ENCODE measurements at regions not wholly inside any gene's neighbourhood (a gene's known extent, or its start where the extent isn't known, plus 50 kb on each side); places are given as distances from the start of the nearest gene placed in this dataset.
"Not testable (repeated sequence)": the region's sequence is repeated elsewhere in the genome, so short reads cannot be mapped to it uniquely, and the experiment has no call there.

DNA sequence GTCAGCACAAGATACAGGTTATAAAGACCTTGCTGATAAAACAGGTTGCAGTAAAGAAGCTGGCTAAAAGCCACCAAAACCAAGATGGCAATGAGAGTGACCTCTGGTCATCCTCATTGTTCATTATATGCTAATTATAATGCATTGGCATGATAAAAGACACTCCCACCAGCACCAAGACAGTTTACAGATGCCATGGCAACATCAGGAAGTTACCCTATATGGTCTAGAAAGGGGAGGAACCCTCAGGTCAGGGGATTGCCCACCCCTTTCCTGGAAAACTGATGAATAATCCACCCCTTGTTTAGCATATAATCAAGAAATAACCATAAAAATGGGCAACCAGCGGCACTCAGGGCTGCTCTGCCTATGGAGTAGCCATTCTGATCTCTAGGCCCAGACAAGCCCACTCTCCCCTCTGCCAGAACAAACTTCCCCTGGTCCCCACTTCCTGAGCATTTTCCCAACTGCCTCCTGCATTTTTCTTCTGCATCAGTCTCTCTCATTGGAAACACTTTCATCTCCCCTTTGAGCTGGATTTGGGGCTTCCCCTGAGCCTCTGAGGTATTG, 215.3 kb upstream of the SDK2 start:
- not testable (repeated sequence) for TF ChIP-seq CTCF (conservative IDR thresholded peaks at IDR 0.05; ENCODE audit: low read depth, low read length); EZH2 (IDR thresholded peaks at IDR 0.05; ENCODE audit: low read length, unreplicated experiment)

Data from PC-3 (cell line).